ENCODE measurements at regions not wholly inside any gene's neighbourhood (a gene's known extent, or its start where the extent isn't known, plus 50 kb on each side); places are given as distances from the start of the nearest gene placed in this dataset.

DNA sequence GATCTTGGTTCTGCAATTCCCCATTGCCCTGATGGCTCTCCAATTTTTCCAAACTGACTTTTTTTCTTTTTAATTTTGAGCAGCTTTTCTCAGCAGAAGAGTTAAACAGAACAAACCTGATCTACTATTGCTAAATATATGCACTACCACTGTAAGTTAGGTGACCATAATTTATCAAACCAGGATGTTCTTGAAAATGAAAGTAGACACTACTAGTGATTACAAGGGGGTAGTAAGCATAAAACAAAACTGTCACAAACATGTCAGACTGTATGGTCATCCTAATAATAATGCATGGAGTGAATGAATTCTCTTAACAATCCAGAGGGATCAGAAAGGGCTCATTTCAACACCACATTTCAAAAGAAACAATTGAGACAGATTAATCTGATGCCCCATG, 183.0 kb upstream of the FOXN3 start:
- Histone ChIP-seq H3K9me1 (ENCODE audit: control insufficient read depth, insufficient read depth, low read length) (no peaks in the 10 kb centered on the region), H3K79me2 (ENCODE audit: control insufficient read depth, insufficient read depth, low read length) (no peaks in the 10 kb centered on the region), H2AFZ (ENCODE audit: low read depth, low read length) (no peak overlapping the region), H3K4me3 (no peak overlapping the region), H3K9me3 (replicated peaks; ENCODE audit: control insufficient read depth, insufficient read depth, low read depth, low read length) (no peaks in the 10 kb centered on the region), H3K4me2 (ENCODE audit: insufficient read depth, low read length) (no peak overlapping the region), H3K36me3 (ENCODE audit: control insufficient read depth, insufficient read depth, low read length) (no peaks in the 10 kb centered on the region), H3K9ac (ENCODE audit: insufficient read depth in 1 of 2, low read depth in 2 of 2, low read length in 2 of 2) (no peak overlapping the region), H4K20me1 (replicated peaks; ENCODE audit: control insufficient read depth, insufficient read depth, low read length) (no peaks in the 10 kb centered on the region), H3K4me1 (replicated peaks in 1 of 2; ENCODE audit: control insufficient read depth in 2 of 2, insufficient read depth in 2 of 2, low read length in 2 of 2) (no peaks in the 10 kb centered on the region), H3K27ac (ENCODE audit: extremely low read depth, low read depth, low read length) (no peak overlapping the region), H3K27me3 (ENCODE audit: control insufficient read depth in 2 of 2, insufficient read depth in 2 of 2, low read length in 2 of 2) (no peaks in the 10 kb centered on the region)
- no TSS peak for BruUV-seq (replicated peaks)
- ChIA-PET POLR2A (no interaction called here), CTCF (ENCODE audit: low intra/inter-chr PET ratio) (no interaction called here)
- ATAC-seq (no peak), FAIRE-seq (no peak), DNase-seq (ENCODE audit: extremely low read depth in 1 of 4, low spot score in 3 of 4) (no peak)
- no peak for TF ChIP-seq NRF1 (conservative IDR thresholded peaks at IDR 0.05 in 1 of 2, IDR thresholded peaks at IDR 0.05 in 1 of 2)
- TF ChIP-seq SRSF9 (IDR thresholded peaks at IDR 0.05; ENCODE audit: borderline replicate concordance, low read depth, low read length), result no peak
- TF ChIP-seq, protein P1, sequence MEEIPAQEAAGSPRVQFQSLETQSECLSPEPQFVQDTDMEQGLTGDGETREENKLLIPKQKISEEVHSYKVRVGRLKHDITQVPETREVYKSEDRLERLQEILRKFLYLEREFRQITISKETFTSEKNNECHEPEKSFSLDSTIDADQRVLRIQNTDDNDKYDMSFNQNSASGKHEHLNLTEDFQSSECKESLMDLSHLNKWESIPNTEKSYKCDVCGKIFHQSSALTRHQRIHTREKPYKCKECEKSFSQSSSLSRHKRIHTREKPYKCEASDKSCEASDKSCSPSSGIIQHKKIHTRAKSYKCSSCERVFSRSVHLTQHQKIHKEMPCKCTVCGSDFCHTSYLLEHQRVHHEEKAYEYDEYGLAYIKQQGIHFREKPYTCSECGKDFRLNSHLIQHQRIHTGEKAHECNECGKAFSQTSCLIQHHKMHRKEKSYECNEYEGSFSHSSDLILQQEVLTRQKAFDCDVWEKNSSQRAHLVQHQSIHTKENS (CRISPR knock-in tag; IDR thresholded peaks at IDR 0.05), result no peak
- TF ChIP-seq, protein P2, sequence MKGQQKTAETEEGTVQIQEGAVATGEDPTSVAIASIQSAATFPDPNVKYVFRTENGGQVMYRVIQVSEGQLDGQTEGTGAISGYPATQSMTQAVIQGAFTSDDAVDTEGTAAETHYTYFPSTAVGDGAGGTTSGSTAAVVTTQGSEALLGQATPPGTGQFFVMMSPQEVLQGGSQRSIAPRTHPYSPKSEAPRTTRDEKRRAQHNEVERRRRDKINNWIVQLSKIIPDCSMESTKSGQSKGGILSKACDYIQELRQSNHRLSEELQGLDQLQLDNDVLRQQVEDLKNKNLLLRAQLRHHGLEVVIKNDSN (CRISPR knock-in tag; IDR thresholded peaks at IDR 0.05), result no peak
- TF ChIP-seq ZNF41 (CRISPR knock-in tag; conservative IDR thresholded peaks at IDR 0.05), result no peak
- no peak for TF ChIP-seq RNF2 (IDR thresholded peaks at IDR 0.05)
- TF ChIP-seq STAT5B (CRISPR knock-in tag; IDR thresholded peaks at IDR 0.05), result no peak
- no peak for TF ChIP-seq ARNT (IDR thresholded peaks at IDR 0.05)
- TF ChIP-seq, protein P3, sequence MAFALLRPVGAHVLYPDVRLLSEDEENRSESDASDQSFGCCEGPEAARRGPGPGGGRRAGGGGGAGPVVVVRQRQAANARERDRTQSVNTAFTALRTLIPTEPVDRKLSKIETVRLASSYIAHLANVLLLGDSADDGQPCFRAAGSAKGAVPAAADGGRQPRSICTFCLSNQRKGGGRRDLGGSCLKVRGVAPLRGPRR (CRISPR knock-in tag; IDR thresholded peaks at IDR 0.05), result no peak
- TF ChIP-seq, protein P4, sequence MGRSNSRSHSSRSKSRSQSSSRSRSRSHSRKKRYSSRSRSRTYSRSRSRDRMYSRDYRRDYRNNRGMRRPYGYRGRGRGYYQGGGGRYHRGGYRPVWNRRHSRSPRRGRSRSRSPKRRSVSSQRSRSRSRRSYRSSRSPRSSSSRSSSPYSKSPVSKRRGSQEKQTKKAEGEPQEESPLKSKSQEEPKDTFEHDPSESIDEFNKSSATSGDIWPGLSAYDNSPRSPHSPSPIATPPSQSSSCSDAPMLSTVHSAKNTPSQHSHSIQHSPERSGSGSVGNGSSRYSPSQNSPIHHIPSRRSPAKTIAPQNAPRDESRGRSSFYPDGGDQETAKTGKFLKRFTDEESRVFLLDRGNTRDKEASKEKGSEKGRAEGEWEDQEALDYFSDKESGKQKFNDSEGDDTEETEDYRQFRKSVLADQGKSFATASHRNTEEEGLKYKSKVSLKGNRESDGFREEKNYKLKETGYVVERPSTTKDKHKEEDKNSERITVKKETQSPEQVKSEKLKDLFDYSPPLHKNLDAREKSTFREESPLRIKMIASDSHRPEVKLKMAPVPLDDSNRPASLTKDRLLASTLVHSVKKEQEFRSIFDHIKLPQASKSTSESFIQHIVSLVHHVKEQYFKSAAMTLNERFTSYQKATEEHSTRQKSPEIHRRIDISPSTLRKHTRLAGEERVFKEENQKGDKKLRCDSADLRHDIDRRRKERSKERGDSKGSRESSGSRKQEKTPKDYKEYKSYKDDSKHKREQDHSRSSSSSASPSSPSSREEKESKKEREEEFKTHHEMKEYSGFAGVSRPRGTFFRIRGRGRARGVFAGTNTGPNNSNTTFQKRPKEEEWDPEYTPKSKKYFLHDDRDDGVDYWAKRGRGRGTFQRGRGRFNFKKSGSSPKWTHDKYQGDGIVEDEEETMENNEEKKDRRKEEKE (IDR thresholded peaks at IDR 0.05; ENCODE audit: borderline replicate concordance in 1 of 2, control insufficient read depth in 1 of 2, low read depth in 2 of 2, low read length in 1 of 2), result no peak
- TF ChIP-seq EGR1 (conservative IDR thresholded peaks at IDR 0.05), result no peak
- no peak for TF ChIP-seq ZNF584 (CRISPR knock-in tag; IDR thresholded peaks at IDR 0.05; ENCODE audit: low read depth)
- TF ChIP-seq, protein P5, sequence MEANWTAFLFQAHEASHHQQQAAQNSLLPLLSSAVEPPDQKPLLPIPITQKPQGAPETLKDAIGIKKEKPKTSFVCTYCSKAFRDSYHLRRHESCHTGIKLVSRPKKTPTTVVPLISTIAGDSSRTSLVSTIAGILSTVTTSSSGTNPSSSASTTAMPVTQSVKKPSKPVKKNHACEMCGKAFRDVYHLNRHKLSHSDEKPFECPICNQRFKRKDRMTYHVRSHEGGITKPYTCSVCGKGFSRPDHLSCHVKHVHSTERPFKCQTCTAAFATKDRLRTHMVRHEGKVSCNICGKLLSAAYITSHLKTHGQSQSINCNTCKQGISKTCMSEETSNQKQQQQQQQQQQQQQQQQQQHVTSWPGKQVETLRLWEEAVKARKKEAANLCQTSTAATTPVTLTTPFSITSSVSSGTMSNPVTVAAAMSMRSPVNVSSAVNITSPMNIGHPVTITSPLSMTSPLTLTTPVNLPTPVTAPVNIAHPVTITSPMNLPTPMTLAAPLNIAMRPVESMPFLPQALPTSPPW (CRISPR knock-in tag; IDR thresholded peaks at IDR 0.05), result no peak
- TF ChIP-seq RB1 (IDR thresholded peaks at IDR 0.05; ENCODE audit: low read depth), result no peak
- in situ Hi-C loops (cut with MboI), result no loop called here
- intact Hi-C loops (cut with micrococcal nuclease), result no loop called here
